HG02798 (cell line): ENCODE measurements at regions not wholly inside any gene's neighbourhood (a gene's known extent, or its start where the extent isn't known, plus 50 kb on each side); places are given as distances from the start of the nearest gene placed in this dataset.
A peak's percentile ranks its signal among the peaks of the same experiment; 100 is the strongest.
"Not testable (repeated sequence)": the region's sequence is repeated elsewhere in the genome, so short reads cannot be mapped to it uniquely, and the experiment has no call there.

Experiments used
- ATAC-seq: cut with Tn5 transposase; IDR thresholded peaks from one replicate; pipeline ENCODE4 v1.9.1; 2021; ENCODE audit warnings: mild to moderate bottlenecking; ENCODE audit not compliant: unreplicated experiment, poor library complexity

DNA sequence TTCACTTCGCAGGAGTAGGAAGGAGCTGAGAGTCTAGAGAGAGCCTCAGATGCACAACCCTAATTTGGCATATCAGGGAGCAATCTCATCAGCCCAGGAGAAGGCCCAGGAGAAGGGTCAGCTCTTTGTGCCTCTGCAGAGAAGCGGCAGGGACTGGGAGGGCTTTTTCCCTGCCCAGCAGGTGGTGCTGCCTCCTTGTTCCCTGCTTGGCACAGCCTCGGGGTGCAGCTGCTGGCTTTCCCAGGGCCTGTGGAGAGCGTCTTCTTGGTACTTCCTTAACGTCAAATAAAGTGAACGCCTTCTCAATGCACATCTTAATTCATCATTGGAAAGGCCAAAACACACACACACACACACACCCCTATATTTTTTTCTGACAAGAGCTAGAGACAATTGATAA lies 519.3 kb downstream of the GOLGA6L6 start:
- ATAC-seq, result not testable (repeated sequence)

DNA sequence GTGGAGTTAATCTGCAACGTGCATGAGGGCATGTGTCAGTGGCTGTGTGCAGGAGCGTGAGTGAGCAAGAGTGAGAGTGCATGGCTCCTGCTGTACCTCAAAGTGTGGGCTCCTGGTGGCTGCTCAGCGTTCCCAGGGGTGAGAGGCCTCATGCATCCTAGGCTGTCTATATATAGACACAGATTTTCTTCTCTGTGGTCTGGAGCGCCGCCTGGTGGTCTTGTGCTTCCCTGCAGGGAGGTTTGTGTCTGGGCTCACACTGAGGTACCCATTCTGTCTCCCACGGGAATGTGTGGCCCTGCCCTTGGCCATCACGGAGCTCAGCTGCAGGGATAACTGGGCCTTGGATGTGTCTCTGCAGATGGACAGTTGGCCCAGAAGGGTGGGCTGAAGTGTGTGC lies 520.2 kb downstream of the GOLGA6L6 start:
- ATAC-seq, result peak; percentile 49

DNA sequence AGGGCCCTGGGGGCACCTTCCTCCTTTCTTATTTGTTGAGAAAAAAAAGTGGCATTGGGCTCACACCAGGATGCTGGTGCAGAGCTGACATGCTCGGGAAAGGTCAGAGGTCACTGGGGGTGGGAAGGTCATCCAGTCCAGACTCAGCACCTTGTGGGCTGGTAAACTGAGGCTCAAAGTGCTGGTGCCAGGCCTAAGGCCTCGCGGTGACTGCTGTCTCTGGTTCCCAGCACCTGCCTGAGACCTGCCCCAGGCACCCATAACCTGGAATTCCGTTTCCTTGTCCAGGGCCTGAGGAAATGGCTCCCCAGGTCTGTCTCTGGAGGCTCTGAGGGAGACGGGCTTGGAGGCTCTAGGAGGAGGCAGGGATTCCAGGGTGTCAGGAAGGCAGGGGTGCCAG lies 521.0 kb downstream of the GOLGA6L6 start:
- not testable (repeated sequence) for ATAC-seq

DNA sequence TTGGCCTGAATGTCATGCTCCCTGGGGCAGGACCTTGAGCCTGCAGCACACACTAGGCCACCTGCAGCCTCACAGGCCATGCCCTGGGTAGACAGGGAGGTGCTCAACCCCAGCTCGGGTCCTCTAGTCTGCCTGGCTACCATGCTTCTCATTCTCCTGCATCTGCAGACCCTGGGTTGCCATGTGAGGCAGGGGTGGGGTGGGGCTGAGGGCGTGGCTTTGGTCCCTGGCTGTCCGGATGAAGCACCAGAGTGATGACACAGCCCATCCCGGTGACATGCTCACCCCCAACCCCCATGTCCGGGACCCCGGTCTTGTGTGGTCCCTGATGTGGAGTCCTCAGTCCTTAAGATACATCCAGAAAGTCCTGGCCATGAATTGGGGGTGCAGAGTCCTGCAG lies 521.8 kb downstream of the GOLGA6L6 start:
- not testable (repeated sequence) for ATAC-seq

DNA sequence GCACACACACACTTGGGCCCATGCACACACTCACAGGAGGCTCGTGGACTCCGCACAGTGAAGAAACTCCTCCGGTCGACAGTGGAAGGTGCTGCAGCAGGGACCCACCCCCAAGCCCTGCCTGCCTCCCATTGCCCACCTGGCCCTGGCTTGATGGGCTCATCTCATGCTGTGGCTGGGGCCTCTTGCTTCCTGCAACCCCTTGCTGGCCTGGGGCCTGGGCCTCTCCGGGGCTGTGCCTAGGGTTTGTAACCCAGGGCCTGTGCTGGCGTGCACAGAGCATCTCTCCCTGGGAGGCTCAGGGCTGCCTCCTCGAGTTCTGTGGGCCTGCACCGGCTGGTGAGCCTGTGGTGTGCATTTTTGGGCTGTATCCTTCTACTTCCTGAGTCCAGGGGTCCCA lies 524.0 kb downstream of the GOLGA6L6 start:
- not testable (repeated sequence) for ATAC-seq

GRCh38 chr15:20016941-20017340 lies 524.7 kb downstream of the GOLGA6L6 start:
- ATAC-seq, result not testable (repeated sequence)

DNA sequence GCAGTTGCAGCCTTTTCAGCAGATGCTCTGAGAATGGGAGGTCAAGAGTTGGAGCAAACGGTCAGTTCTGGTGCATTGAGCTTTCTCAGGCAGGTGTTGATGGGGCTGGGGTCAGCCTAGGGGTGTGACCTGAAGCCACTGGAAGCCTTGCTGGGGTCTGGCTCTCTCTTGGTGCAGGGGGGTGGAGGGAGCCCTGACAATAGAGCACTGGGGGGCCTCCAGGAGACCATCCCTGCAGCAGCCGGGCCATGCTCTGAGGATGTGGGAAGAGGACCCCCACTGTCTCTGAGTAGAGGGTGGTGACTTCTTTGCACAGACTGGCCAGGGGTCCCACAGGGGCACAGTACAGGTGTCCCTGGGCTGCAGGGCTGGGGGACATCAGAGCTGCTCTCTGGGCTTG lies 528.8 kb downstream of the GOLGA6L6 start:
- not testable (repeated sequence) for ATAC-seq

- ATAC-seq, result not testable (repeated sequence)
These were observed 530.8 kb downstream of the GOLGA6L6 start for GRCh38 chr15:20010759-20011158.

DNA sequence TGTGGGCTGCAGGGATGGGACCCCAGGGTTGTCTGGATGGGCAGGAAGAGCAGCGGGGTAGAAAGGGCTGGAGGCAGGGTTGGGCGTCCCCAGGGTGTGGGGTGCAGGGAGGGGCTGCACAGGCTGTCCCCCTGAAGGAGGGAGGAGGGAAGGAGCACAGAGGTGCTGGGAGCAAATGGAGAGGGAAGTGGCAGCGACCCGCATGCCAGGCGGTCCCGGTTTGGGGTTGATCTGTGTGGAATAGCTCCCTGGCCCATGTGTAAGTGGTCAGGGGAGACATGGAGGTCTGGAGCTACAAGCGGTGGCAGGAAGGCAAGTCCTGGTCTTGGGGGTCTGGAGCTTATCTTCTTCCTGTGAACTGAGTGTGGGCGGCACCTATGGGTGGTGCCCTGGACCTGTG lies 532.0 kb downstream of the GOLGA6L6 start:
- not testable (repeated sequence) for ATAC-seq

DNA sequence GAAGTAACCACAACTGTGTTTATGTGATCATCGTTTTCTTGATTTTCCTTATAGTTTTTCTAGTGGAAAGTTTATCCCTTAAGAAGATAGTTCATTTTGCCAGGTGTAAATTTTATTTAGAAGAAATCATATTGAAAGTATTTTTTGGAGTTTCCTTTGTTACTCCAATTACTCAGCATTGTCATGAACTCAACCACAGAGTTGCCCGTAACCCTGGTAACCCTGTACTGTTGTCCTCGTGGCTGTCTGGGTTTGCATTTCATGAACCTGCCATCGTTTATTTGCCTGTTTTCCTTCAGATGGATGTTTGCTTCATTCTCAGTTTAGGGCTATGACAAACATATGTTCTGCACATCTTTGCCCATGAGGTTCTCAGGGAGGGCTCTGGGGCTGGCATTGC lies 534.3 kb downstream of the GOLGA6L6 start:
- ATAC-seq, result not testable (repeated sequence)

- not testable (repeated sequence) for ATAC-seq
These were observed 538.1 kb downstream of the GOLGA6L6 start for GRCh38 chr15:20003471-20003870.

GRCh38 chr15:20002560-20002959 lies 539.0 kb downstream of the GOLGA6L6 start:
- ATAC-seq, result not testable (repeated sequence)

- ATAC-seq, result not testable (repeated sequence)
These were observed 544.9 kb downstream of the GOLGA6L6 start for GRCh38 chr15:19996574-19997194.

DNA sequence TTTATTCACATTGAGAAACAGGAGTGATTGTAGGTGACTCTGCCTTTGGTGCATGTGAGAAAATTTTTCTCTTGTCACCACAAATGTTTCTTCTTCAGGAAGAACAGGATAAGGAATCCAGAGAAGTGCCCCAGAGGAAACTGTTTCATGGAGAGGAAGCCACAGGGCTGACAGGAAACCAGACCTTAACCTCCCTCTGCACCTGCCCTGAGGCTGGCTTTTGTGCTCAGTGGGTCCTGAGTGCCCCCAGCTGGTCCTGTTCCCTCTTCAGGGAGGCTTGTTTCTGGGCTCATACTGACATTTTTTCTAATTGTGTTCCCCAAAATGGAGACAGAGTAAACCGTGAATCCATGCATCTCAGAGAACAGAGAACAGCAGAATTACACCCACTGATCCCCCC lies 546.3 kb downstream of the GOLGA6L6 start:
- not testable (repeated sequence) for ATAC-seq

DNA sequence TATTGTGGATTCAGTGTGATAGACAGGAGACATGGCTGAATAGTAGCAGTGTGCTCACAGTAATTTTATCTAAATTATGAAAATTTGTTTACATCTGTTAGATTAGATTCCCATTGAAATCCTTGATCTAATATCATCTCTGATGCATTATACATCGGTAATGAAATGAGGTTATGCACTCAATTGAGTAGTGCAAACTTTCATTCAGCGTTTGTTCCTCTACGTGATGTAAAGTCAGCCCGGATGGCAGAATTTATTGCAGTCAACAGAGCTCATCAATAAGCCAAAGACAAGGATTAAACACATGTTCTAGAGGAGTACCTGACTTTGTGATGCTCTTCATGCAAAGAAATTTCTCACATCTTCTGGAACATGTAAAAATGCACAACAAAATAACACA lies 549.2 kb downstream of the GOLGA6L6 start:
- no peak for ATAC-seq

DNA sequence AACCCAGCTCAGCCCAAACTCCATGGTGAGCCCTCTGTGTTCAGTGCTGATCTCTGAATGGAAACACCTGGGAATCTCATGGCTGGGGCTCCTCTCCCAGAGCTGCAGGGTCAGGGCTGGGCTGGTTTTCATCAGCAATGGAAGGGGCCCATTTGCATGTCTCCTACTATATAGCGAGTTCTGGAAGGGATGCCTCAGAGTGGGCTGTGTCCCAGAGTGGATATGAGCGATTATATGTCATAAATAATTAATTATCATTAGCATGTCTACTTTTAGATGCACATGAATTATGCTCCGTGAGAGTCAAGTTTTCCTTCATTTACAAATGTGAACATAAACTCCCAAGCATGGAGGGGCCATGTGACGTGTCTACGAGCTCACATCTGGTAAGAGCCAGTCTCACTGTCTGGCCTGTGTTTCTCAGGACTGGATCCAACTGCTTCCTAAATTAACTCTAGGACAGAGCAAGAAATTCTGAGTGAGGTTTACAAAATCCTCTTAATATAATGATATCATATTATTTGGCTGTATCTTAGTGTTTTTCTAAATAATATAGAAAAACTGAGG lies 553.4 kb downstream of the GOLGA6L6 start:
- ATAC-seq, result no peak

GRCh38 chr15:19987389-19988048 lies 554.1 kb downstream of the GOLGA6L6 start:
- ATAC-seq, result no peak

DNA sequence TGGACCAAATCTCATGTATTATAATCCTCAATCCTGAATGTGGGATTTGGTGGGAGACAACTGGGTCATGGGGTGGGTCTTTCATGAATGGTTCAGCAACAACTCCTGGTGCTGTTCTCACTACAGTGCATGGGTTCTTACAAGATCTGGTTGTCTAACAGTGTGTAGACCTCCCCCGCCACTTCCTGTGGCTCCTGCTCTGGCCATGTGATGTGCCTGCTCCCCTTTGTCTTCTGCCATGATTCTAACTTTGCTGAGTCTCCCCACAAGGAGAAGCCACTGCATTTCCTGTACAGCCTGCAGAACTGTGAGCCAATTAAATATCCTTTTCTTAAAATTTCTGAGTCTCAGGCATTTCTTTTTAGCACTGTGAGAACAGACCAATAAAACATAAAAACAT lies 557.5 kb downstream of the GOLGA6L6 start:
- ATAC-seq, result no peak

DNA sequence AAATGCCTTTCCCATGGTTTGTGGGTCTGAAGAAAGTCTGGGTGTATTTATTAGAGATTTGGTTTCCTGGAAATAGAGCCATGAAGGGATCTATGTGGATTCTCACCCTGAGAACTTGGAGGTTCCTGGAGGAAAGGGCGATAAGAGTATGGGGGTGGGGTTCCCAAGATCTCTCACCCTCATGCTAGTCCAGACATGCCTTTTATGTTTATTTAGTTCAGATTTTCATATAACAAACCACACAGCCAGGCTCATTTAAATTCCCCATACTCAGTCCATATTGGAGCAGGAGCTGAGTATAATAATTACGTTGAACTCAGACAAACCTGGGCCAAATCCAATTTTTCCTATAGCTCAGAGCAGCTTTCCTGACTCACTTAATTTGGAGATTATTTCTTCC lies 566.6 kb downstream of the GOLGA6L6 start:
- ATAC-seq, result no peak

- ATAC-seq, result no peak
These were observed 567.9 kb downstream of the GOLGA6L6 start for GRCh38 chr15:19973718-19974117.

DNA sequence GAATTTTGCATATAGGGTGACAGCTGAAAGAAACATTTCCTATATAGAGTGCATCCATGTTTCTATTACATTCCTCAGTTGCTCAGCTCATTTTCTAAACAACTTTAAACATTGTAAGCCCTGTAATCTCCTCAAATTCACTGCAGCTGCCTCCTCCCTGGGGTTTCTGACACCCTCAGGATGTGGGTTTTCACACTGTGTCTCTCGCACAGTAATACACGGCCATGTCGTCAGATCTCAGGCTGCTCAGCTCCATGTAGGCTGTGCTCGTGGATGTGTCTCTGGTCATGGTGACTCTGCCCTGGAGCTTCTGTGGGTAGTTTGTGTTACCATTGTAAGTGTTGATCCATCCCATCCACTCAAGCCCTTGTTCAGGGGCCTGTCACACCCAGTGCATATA lies 569.0 kb downstream of the GOLGA6L6 start:
- ATAC-seq, result not testable (repeated sequence)

GRCh38 chr15:19965574-19965973 lies 576.0 kb downstream of the GOLGA6L6 start:
- not testable (repeated sequence) for ATAC-seq
